PC-3 (cell line): ENCODE measurements at regions not wholly inside any gene's neighbourhood (a gene's known extent, or its start where the extent isn't known, plus 50 kb on each side); places are given as distances from the start of the nearest gene placed in this dataset.

Source experiments
- CTCF ChIP-seq: fragments of 300-600 bp; sonication (generic); conservative IDR thresholded peaks from 2 replicates; pipeline ENCODE4 v1.5.1; 2017; ENCODE audit warnings: antibody characterized with exemption, low read depth, mild to moderate bottlenecking, low read length
- EZH2 ChIP-seq: fragments of 300-600 bp; sonication (generic); IDR thresholded peaks from one replicate; pipeline ENCODE4 v1.6.1; 2017; ENCODE audit warnings: antibody characterized with exemption, mild to moderate bottlenecking, low read length; ENCODE audit not compliant: unreplicated experiment

- TF ChIP-seq CTCF (no peak), EZH2 (no peak)
Measured at GRCh38 chr11:39294648-39295047, 2164.8 kb downstream of the LRRC4C start.
